H1 (cell line): ENCODE measurements at regions not wholly inside any gene's neighbourhood (a gene's known extent, or its start where the extent isn't known, plus 50 kb on each side); places are given as distances from the start of the nearest gene placed in this dataset.

ENCODE experiments used
- CTCF ChIA-PET: fragments of 300-600 bp; sonication (Branson Sonifier 250); formaldehyde crosslinking; loops from one replicate; lab custom pipeline; 2021; ENCODE audit not compliant: partially characterized antibody; lab: Charles Lee
- POLR2A ChIA-PET: fragments of 300-600 bp; sonication (Branson Sonifier 250); formaldehyde crosslinking; loops from one replicate; lab custom pipeline; 2021; ENCODE audit warnings: inconsistent platforms; ENCODE audit not compliant: partially characterized antibody; lab: Charles Lee
- DNase-seq, 2 experiments: peaks; one replicate each; pipeline versions ENCODE4 v3.0.0 to v3.0.0-alpha.2; 2010 to 2022; ENCODE audit warnings: low spot score in 2 of 2, low read depth in 1 of 2, mixed read lengths in 1 of 2
- FAIRE-seq: peaks from 2 replicates; lab custom pipeline; 2011; peaks lifted over from hg19 to GRCh38; lab: Jason Lieb, UNC
- H2AFZ ChIP-seq: 2 replicates; pipeline ENCODE4 v1.8.1; 2012; ENCODE audit warnings: low read length, inconsistent platforms
- H2AK5ac ChIP-seq: 2 replicates; pipeline ENCODE4 v1.6.1; 2013; ENCODE audit warnings: low read depth, low read length
- H2BK120ac ChIP-seq: replicated peaks from 2 replicates; pipeline ENCODE3; 2013; ENCODE audit warnings: low read depth, low read length, inconsistent platforms
- H2BK12ac ChIP-seq: 2 replicates; pipeline ENCODE4 v1.6.1; 2013; ENCODE audit warnings: low read depth, low read length
- H2BK15ac ChIP-seq: 2 replicates; pipeline ENCODE4 v1.6.1; 2013; ENCODE audit warnings: low read length
- H2BK20ac ChIP-seq: 2 replicates; pipeline ENCODE4 v1.6.1; 2013; ENCODE audit warnings: low read length
- H2BK5ac ChIP-seq: 2 replicates; pipeline ENCODE4 v1.6.1; 2013; ENCODE audit warnings: low read depth, low read length
- H3K14ac ChIP-seq: 2 replicates; pipeline ENCODE4 v1.6.1; 2013; ENCODE audit warnings: inconsistent platforms; ENCODE audit not compliant: insufficient read length
- H3K18ac ChIP-seq: 2 replicates; pipeline ENCODE4 v1.6.1; 2013; ENCODE audit warnings: low read length; ENCODE audit errors: extremely low read depth
- H3K23ac ChIP-seq: 2 replicates; pipeline ENCODE4 v1.6.1; 2013; ENCODE audit warnings: inconsistent platforms; ENCODE audit not compliant: insufficient read length
- H3K23me2 ChIP-seq: 2 replicates; pipeline ENCODE4 v1.6.1; 2013; ENCODE audit warnings: low read depth, low read length
- H3K27ac ChIP-seq: 2 replicates; pipeline ENCODE4 v1.6.1; 2011; ENCODE audit warnings: low read depth, low read length, inconsistent platforms
- H3K27me3 ChIP-seq, 4 experiments: replicated peaks in 1 of 4; 1 replicate in 1 of 4; 2 replicates in 3 of 4; pipeline versions ENCODE4 v1.6.1 to v1.8.1; 2011 to 2013; ENCODE audit warnings: low read length in 3 of 4, mild to moderate bottlenecking in 3 of 4, inconsistent platforms in 2 of 4, mixed read lengths in 2 of 4, moderate library complexity in 1 of 4; ENCODE audit not compliant: control insufficient read depth in 3 of 4, insufficient read depth in 3 of 4; ENCODE audit errors: extremely low read depth in 1 of 4
- H3K36me3 ChIP-seq, 4 experiments: 2 replicates each; pipeline versions ENCODE4 v1.6.1 to v1.8.1; 2011 to 2013; ENCODE audit warnings: mild to moderate bottlenecking in 4 of 4, low read length in 3 of 4, moderate library complexity in 2 of 4, control low read depth in 1 of 4, inconsistent platforms in 1 of 4; ENCODE audit not compliant: insufficient read depth in 4 of 4, control insufficient read depth in 2 of 4
- H3K4ac ChIP-seq: replicated peaks from 2 replicates; pipeline ENCODE3; 2013; ENCODE audit warnings: low read length, low read depth, mixed read lengths, inconsistent platforms; ENCODE audit not compliant: insufficient read length
- H3K4me1 ChIP-seq, 4 experiments: replicated peaks in 1 of 4; 1 replicate in 1 of 4; 2 replicates in 3 of 4; pipeline versions ENCODE4 v1.6.1 to v1.8.1; 2011 to 2013; ENCODE audit warnings: low read length in 3 of 4, inconsistent platforms in 2 of 4, mixed read lengths in 1 of 4; ENCODE audit not compliant: insufficient read depth in 4 of 4, control insufficient read depth in 3 of 4
- H3K4me2 ChIP-seq, 2 experiments: 2 replicates each; pipeline versions ENCODE4 v1.6.1 to v1.8.1; 2011 to 2013; ENCODE audit warnings: low read depth in 2 of 2, low read length in 2 of 2, control low read depth in 1 of 2, inconsistent platforms in 1 of 2, mild to moderate bottlenecking in 1 of 2; ENCODE audit not compliant: insufficient read depth in 1 of 2
- H3K4me3 ChIP-seq, 4 experiments: fragments of 200-600, 300-600 bp in 1 of 4; sonication (generic), shearing (Covaris generic), sonication (Bioruptor Twin) in 1 of 4; 2 replicates each; pipeline versions ENCODE4 v1.5.1 to v1.8.1; 2011 to 2016; ENCODE audit warnings: low read length in 4 of 4, low read depth in 3 of 4, control low read depth in 2 of 4, inconsistent platforms in 2 of 4, mild to moderate bottlenecking in 2 of 4, mixed read lengths in 1 of 4, moderate library complexity in 1 of 4; ENCODE audit not compliant: insufficient read depth in 2 of 4; ENCODE audit errors: extremely low read depth in 1 of 4
- H3K56ac ChIP-seq: replicated peaks from 2 replicates; pipeline ENCODE3; 2013; ENCODE audit warnings: low read depth, mild to moderate bottlenecking, mixed read lengths, low read length, inconsistent platforms; ENCODE audit not compliant: insufficient read length
- H3K79me1 ChIP-seq: 2 replicates; pipeline ENCODE4 v1.6.1; 2013; ENCODE audit warnings: low read depth, low read length, control low read depth
- H3K79me2 ChIP-seq, 2 experiments: 2 replicates each; pipeline versions ENCODE4 v1.6.1 to v1.8.1; 2012 to 2013; ENCODE audit warnings: low read length in 2 of 2, mild to moderate bottlenecking in 2 of 2, inconsistent platforms in 1 of 2; ENCODE audit not compliant: insufficient read depth in 2 of 2, control insufficient read depth in 1 of 2
- H3K9ac ChIP-seq, 4 experiments: replicated peaks in 1 of 4; 1 replicate in 1 of 4; 2 replicates in 3 of 4; pipeline versions ENCODE4 v1.6.1 to v1.8.1; 2011 to 2013; ENCODE audit warnings: low read depth in 3 of 4, low read length in 3 of 4, control low read depth in 2 of 4, mild to moderate bottlenecking in 2 of 4, moderate library complexity in 2 of 4, inconsistent platforms in 1 of 4; ENCODE audit errors: extremely low read depth in 1 of 4
- H3K9me3 ChIP-seq, 2 experiments: 2 replicates each; pipeline versions ENCODE4 v1.6.1 to v1.8.1; 2012 to 2013; ENCODE audit warnings: mild to moderate bottlenecking in 2 of 2, moderate library complexity in 2 of 2, control low read depth in 1 of 2, inconsistent platforms in 1 of 2, low read depth in 1 of 2, low read length in 1 of 2, mixed read lengths in 1 of 2; ENCODE audit not compliant: insufficient read depth in 2 of 2
- H4K20me1 ChIP-seq, 2 experiments: replicated peaks in 1 of 2; 2 replicates each; pipeline versions ENCODE3 to v1.8.1; 2011 to 2013; ENCODE audit warnings: inconsistent platforms in 2 of 2, low read length in 2 of 2, mild to moderate bottlenecking in 1 of 2; ENCODE audit not compliant: insufficient read depth in 2 of 2, control insufficient read depth in 1 of 2
- H4K5ac ChIP-seq: 2 replicates; pipeline ENCODE4 v1.6.1; 2013; ENCODE audit warnings: low read length, low read depth, mixed read lengths, inconsistent platforms; ENCODE audit not compliant: insufficient read length
- H4K8ac ChIP-seq: 2 replicates; pipeline ENCODE4 v1.8.0; 2013; ENCODE audit warnings: mild to moderate bottlenecking, moderate library complexity, low read length, inconsistent platforms; ENCODE audit not compliant: insufficient read depth; ENCODE audit errors: extremely low read depth
- H4K91ac ChIP-seq: replicated peaks from 2 replicates; pipeline ENCODE3; 2013; ENCODE audit warnings: low read length, mixed read lengths, inconsistent platforms; ENCODE audit not compliant: insufficient read length
- ASH2L ChIP-seq: fragments of 200-600, 300-600 bp; sonication (generic); IDR thresholded peaks from one replicate; pipeline ENCODE4 v1.7.1; 2017; ENCODE audit warnings: low read length
- BACH1 ChIP-seq: IDR thresholded peaks from 2 replicates; pipeline ENCODE4 v1.6.1; 2012; ENCODE audit warnings: low read length, improper control_type of control experiment
- CBX5 ChIP-seq: fragments of 300-800, 300-1000 bp; sonication (generic); IDR thresholded peaks from 2 replicates; pipeline ENCODE4 v1.7.1; 2016; ENCODE audit warnings: antibody characterized with exemption, low read length, low read depth
- PHF8 ChIP-seq: fragments of 200-600 bp; sonication (generic); conservative IDR thresholded peaks from 2 replicates; pipeline ENCODE4 v1.7.1; 2012; ENCODE audit warnings: low read depth, mild to moderate bottlenecking, inconsistent platforms, low read length, moderate library complexity
- POLR2A ChIP-seq, 2 experiments: IDR thresholded peaks; 1 replicate in 1 of 2; 2 replicates in 1 of 2; pipeline ENCODE4 v1.6.1; 2011; ENCODE audit warnings: low read depth in 2 of 2, low read length in 2 of 2, mild to moderate bottlenecking in 2 of 2; ENCODE audit errors: control extremely low read depth in 1 of 2
- POU5F1 ChIP-seq: IDR thresholded peaks from 2 replicates; pipeline ENCODE4 v1.6.1; 2011; ENCODE audit warnings: low read depth, mild to moderate bottlenecking, low read length, moderate library complexity
- RBBP5 ChIP-seq: IDR thresholded peaks from 2 replicates; pipeline ENCODE4 v1.7.1; 2012; ENCODE audit warnings: low read depth, mild to moderate bottlenecking, inconsistent platforms, low read length, moderate library complexity, borderline replicate concordance
- TAF1 ChIP-seq: IDR thresholded peaks from 2 replicates; pipeline ENCODE4 v1.6.1; 2011; ENCODE audit warnings: mild to moderate bottlenecking, low read depth, low read length
- TBP ChIP-seq: IDR thresholded peaks from 2 replicates; pipeline ENCODE4 v1.6.1; 2011; ENCODE audit warnings: low read depth, low read length, improper control_type of control experiment
- TEAD4 ChIP-seq: IDR thresholded peaks from 2 replicates; pipeline ENCODE4 v1.6.1; 2012; ENCODE audit warnings: low read depth, low read length, inconsistent platforms, mixed read lengths
- USF2 ChIP-seq: IDR thresholded peaks from 2 replicates; pipeline ENCODE4 v1.6.1; 2011; ENCODE audit warnings: low read length, improper control_type of control experiment
- WGBS, 2 experiments: shearing (Covaris generic) in 1 of 2; methylation state at CpG; one replicate each; pipeline versions ENCODE4 v1.1.6 to v1.1.7; 2013 to 2015; ENCODE audit warnings: low lambda C conversion rate in 2 of 2, mixed read lengths in 2 of 2, inconsistent platforms in 1 of 2, low coverage in 1 of 2, missing lambda C conversion rate in 1 of 2; ENCODE audit not compliant: insufficient replicate concordance in 2 of 2, insufficient coverage in 1 of 2, insufficient read length in 1 of 2; ENCODE audit errors: extremely low coverage in 1 of 2, missing lambda C conversion rate in 1 of 2; 5-methylcytosine and 5-hydroxymethylcytosine counted together

DNA sequence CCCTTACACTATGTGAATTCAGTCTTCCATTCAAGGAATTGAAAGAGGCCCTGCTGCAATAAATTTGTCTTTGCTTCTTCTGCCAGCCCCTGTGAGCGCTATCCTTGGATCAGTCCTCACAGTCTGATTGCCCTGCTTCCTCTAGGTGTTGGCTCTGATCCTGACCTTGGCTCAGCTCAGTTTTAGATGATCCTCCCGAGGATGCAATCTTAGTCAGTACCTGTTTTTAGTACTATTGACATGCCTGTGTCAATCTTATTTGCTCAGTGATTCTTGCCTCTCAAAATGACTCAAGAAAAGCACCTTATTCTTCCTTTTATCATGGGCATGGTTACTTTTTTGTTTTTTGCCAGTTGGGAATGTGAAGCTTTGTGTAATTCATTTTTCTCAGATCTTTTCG lies 101.4 kb upstream of the KCNK1 start:
- no peak overlapping the region for H3K27ac ChIP-seq
- no peaks in the 10 kb centered on the region for H3K79me1 ChIP-seq
- H4K20me1 ChIP-seq = no peaks in the 10 kb centered on the region
- H3K14ac ChIP-seq = no peak overlapping the region
- CTCF ChIA-PET = no interaction called here
- H2BK20ac ChIP-seq = no peak overlapping the region
- H3K4me1 ChIP-seq = no peaks in the 10 kb centered on the region
- no peak overlapping the region for H2BK5ac ChIP-seq
- H2BK120ac ChIP-seq = no peak overlapping the region
- no peak overlapping the region for H2BK15ac ChIP-seq
- no peak overlapping the region for H3K18ac ChIP-seq
- DNase-seq (no peak), FAIRE-seq (no peak)
- no peaks in the 10 kb centered on the region for H3K79me2 ChIP-seq
- H2BK12ac ChIP-seq = no peak overlapping the region
- H3K36me3 ChIP-seq = no peaks in the 10 kb centered on the region
- POLR2A ChIA-PET = no interaction called here
- H3K27me3 ChIP-seq = no peaks in the 10 kb centered on the region
- no peak overlapping the region for H3K4me3 ChIP-seq
- no peak overlapping the region for H3K4me2 ChIP-seq
- no peaks in the 10 kb centered on the region for H3K9me3 ChIP-seq
- H4K91ac ChIP-seq = no peak overlapping the region
- no peak overlapping the region for H4K5ac ChIP-seq
- H3K9ac ChIP-seq = no peak overlapping the region
- H3K23ac ChIP-seq = no peak overlapping the region
- no peak overlapping the region for H2AK5ac ChIP-seq
- no peak overlapping the region for H4K8ac ChIP-seq
- WGBS, 2 experiments = 94% methylated on average over 3 of the region's 3 CpGs; no CpG with 5 or more reads in 1 of the 2 experiments
- H3K4ac ChIP-seq = no peak overlapping the region
- no peak overlapping the region for H3K56ac ChIP-seq
- no peaks in the 10 kb centered on the region for H3K23me2 ChIP-seq
- H2AFZ ChIP-seq = no peak overlapping the region
- TF ChIP-seq USF2 = no peak
- no peak for TF ChIP-seq TBP
- no peak for TF ChIP-seq TAF1
- TF ChIP-seq RBBP5 = no peak
- no peak for TF ChIP-seq PHF8
- TF ChIP-seq POLR2A (IDR thresholded peaks at IDR 0.05; ENCODE audit: control extremely low read depth in 1 of 2, low read depth in 2 of 2, low read length in 2 of 2) = no peak
- TF ChIP-seq POU5F1 = no peak
- no peak for TF ChIP-seq BACH1
- TF ChIP-seq ASH2L = no peak
- TF ChIP-seq CBX5 = no peak
- TF ChIP-seq TEAD4 = no peak
